A673 (cell line): ENCODE measurements at regions not wholly inside any gene's neighbourhood (a gene's known extent, or its start where the extent isn't known, plus 50 kb on each side); places are given as distances from the start of the nearest gene placed in this dataset.

Experiments used
- BruUV-seq: library from RNA; stranded (reverse); fragments of 400-500 nt; replicated peaks from 2 replicates; lab custom pipeline; 2021; lab: Mats Ljungman, UMichigan
- CTCF ChIA-PET: fragments of 300-600 bp; sonication (Branson Sonifier 250); formaldehyde crosslinking; loops from one replicate; lab custom pipeline; 2022; ENCODE audit warnings: antibody characterized with exemption; lab: Charles Lee
- POLR2A ChIA-PET: fragments of 300-600 bp; sonication (Branson Sonifier 250); formaldehyde crosslinking; loops from one replicate; lab custom pipeline; 2022; ENCODE audit warnings: antibody characterized with exemption; ENCODE audit not compliant: low non-redundant PET; lab: Charles Lee
- DNase-seq: peaks from one replicate; pipeline ENCODE4 v3.0.0-alpha.2; 2015; ENCODE audit warnings: low spot score
- H3K27ac ChIP-seq: fragments of 200-600 bp; sonication (generic); 2 replicates; pipeline ENCODE4 v1.5.1; 2016; ENCODE audit warnings: mixed run types, low read depth, mild to moderate bottlenecking, mixed read lengths, antibody characterized with exemption, low read length; ENCODE audit not compliant: poor library complexity, severe bottlenecking
- H3K27me3 ChIP-seq: fragments of 200-600 bp; sonication (generic); replicated peaks from 2 replicates; pipeline ENCODE4 v1.6.1; 2017; ENCODE audit warnings: mixed run types, low read depth, mild to moderate bottlenecking, mixed read lengths, antibody characterized with exemption, low read length; ENCODE audit not compliant: insufficient read depth, poor library complexity
- H3K36me3 ChIP-seq: fragments of 200-600 bp; sonication (generic); 2 replicates; pipeline ENCODE4 v1.6.1; 2016; ENCODE audit warnings: mixed run types, mild to moderate bottlenecking, mixed read lengths, antibody characterized with exemption, low read length; ENCODE audit not compliant: insufficient read depth, poor library complexity, severe bottlenecking
- H3K4me1 ChIP-seq: fragments of 200-600 bp; sonication (generic); 2 replicates; pipeline ENCODE4 v1.6.1; 2017; ENCODE audit warnings: mixed run types, mild to moderate bottlenecking, mixed read lengths, antibody characterized with exemption, low read length; ENCODE audit not compliant: insufficient read depth, poor library complexity, severe bottlenecking
- H3K4me3 ChIP-seq: fragments of 200-600 bp; sonication (generic); 2 replicates; pipeline ENCODE4 v1.5.1; 2016; ENCODE audit warnings: low read depth, mixed run types, mild to moderate bottlenecking, mixed read lengths, low read length; ENCODE audit not compliant: poor library complexity, severe bottlenecking
- H3K9me3 ChIP-seq: fragments of 200-600 bp; sonication (generic); 2 replicates; pipeline ENCODE4 v1.6.1; 2016; ENCODE audit warnings: mixed run types, low read depth, mild to moderate bottlenecking, mixed read lengths, antibody characterized with exemption, low read length; ENCODE audit not compliant: poor library complexity, severe bottlenecking
- CTCF ChIP-seq: fragments of 300-800, 200-600 bp; sonication (generic); conservative IDR thresholded peaks from 2 replicates; pipeline ENCODE4 v1.5.1; 2017; ENCODE audit warnings: low read depth, mild to moderate bottlenecking, antibody characterized with exemption, low read length, moderate library complexity, mixed read lengths
- EZH2 ChIP-seq: fragments of 200-600 bp; sonication (generic); IDR thresholded peaks from 2 replicates; pipeline ENCODE4 v1.6.1; 2017; ENCODE audit warnings: borderline replicate concordance, low read depth, mild to moderate bottlenecking, mixed read lengths, antibody characterized with exemption, low read length; ENCODE audit not compliant: poor library complexity, severe bottlenecking
- intact Hi-C: fragments of 100-400 bp; cut with micrococcal nuclease; formaldehyde crosslinking; loops from one replicate; pipeline ENCODE4 v1.10.0; 2022; ENCODE audit not compliant: unreplicated experiment

- no peak for TF ChIP-seq CTCF
- TF ChIP-seq EZH2: no peak
Observed at GRCh38 chr5:152151113-152151512, 226.5 kb upstream of the GLRA1 start.

DNA sequence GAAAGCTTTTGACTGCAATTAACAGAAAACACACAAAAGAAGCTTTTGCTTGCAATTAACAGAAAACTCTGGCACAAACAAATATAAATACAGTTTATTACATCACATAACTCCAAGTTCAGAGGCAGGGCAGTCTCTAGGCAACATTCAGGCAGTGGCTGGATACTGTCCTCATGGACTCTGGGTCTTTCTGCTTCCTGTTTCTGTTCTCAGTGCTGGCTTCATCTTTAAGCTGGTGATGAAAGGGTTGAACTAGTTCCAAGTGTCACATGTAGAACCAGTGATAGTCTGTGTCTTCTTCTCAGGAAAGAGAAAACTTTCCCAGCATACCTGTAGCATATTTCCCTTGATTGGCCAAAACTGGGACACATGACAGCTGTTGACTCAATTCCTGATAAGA, 222.6 kb upstream of the GLRA1 start:
- no peak for DNase-seq
- CTCF ChIA-PET: no interaction called here
- BruUV-seq: no TSS peak
- H3K4me3 ChIP-seq: no peak overlapping the region
- H3K27me3 ChIP-seq: peaks cover 21% of the 10 kb centered on the region
- no peaks in the 10 kb centered on the region for H3K4me1 ChIP-seq
- H3K9me3 ChIP-seq: no peaks in the 10 kb centered on the region
- POLR2A ChIA-PET: no interaction called here
- TF ChIP-seq EZH2 (no peak), CTCF (no peak)
- H3K27ac ChIP-seq: no peak overlapping the region
- no peaks in the 10 kb centered on the region for H3K36me3 ChIP-seq
- intact Hi-C loops: loop anchor here (10.0 kb wide), 1 partner anchor 492 kb away; no protein-coding TSS in a partner anchor

More at GRCh38 chr5:152151113-152151512, 226.5 kb upstream of the GLRA1 start:
- no peak for DNase-seq
- Histone ChIP-seq H3K27me3 (peaks cover 16% of the 10 kb centered on the region), H3K9me3 (no peaks in the 10 kb centered on the region), H3K27ac (no peak overlapping the region), H3K36me3 (no peaks in the 10 kb centered on the region), H3K4me3 (no peak overlapping the region), H3K4me1 (no peaks in the 10 kb centered on the region)
- ChIA-PET CTCF (no interaction called here), POLR2A (no interaction called here)
- BruUV-seq: no TSS peak
- intact Hi-C loops: no loop called here

DNA sequence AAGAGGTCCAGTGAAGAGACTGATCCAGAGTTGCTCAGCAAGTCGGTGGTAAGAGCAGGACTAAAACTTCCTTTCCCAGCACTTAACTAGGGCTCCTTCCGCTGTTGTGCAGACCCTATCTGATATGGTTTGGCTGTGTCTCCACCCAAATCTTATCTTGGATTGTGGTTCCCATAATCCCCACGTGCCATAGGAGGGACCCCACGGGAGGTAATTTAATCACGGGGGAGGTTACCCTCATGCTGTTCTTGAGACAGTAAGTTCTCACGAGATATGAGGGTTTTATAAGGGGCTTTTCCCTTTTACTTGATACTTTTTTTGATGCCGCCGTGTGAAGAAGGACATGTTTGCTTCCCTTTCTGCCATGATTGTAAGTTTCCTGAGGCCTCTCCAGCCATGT, 221.9 kb upstream of the GLRA1 start:
- H3K27me3 ChIP-seq: peaks cover 21% of the 10 kb centered on the region
- H3K4me3 ChIP-seq: no peak overlapping the region
- TF ChIP-seq CTCF (no peak), EZH2 (no peak)
- CTCF ChIA-PET: no interaction called here
- BruUV-seq: no TSS peak
- no peaks in the 10 kb centered on the region for H3K4me1 ChIP-seq
- H3K9me3 ChIP-seq: no peaks in the 10 kb centered on the region
- H3K27ac ChIP-seq: no peak overlapping the region
- no peaks in the 10 kb centered on the region for H3K36me3 ChIP-seq
- intact Hi-C loops: loop anchor here (10.0 kb wide), 1 partner anchor 492 kb away; no protein-coding TSS in a partner anchor
- no peak for DNase-seq
- POLR2A ChIA-PET: no interaction called here
